Heart left ventricle (tissue), 16 donors: ENCODE measurements at regions not wholly inside any gene's neighbourhood (a gene's known extent, or its start where the extent isn't known, plus 50 kb on each side); places are given as distances from the start of the nearest gene placed in this dataset.

Source experiments
- ATAC-seq, 4 donors: fragments of 200-7000 bp; cut with Tn5 transposase; one replicate each; pipeline ENCODE4 v1.9.1; 2020 to 2022; ENCODE audit warnings: moderate library complexity in 4 of 4, mild to moderate bottlenecking in 3 of 4, moderate number of reproducible peaks in 1 of 4
- DNase-seq, 5 donors: peaks; one replicate each; pipeline ENCODE4 v3.0.0-alpha.2; 2020
- H3K27ac ChIP-seq, 12 donors: fragments of 200-600 bp; sonication (generic) in 4 of 12; one replicate each; pipeline versions ENCODE4 v1.5.0 to v1.8.0; 2016 to 2022; ENCODE audit warnings: mild to moderate bottlenecking in 2 of 12
- H3K27me3 ChIP-seq, 9 donors: fragments of 200-600 bp; sonication (generic) in 2 of 9; one replicate each; pipeline versions ENCODE4 v1.5.1 to v1.8.0; 2016 to 2022; ENCODE audit warnings: mild to moderate bottlenecking in 3 of 9
- H3K36me3 ChIP-seq, 9 donors: fragments of 200-600 bp; sonication (generic) in 2 of 9; one replicate each; pipeline versions ENCODE4 v1.5.0 to v1.8.0; 2018 to 2022; ENCODE audit warnings: mild to moderate bottlenecking in 2 of 9
- H3K4me1 ChIP-seq, 12 donors: fragments of 200-600 bp; sonication (generic) in 4 of 12; one replicate each; pipeline versions ENCODE4 v1.5.0 to v1.8.0; 2016 to 2022; ENCODE audit warnings: mild to moderate bottlenecking in 3 of 12
- H3K4me3 ChIP-seq, 12 donors: fragments of 200-600 bp; sonication (generic) in 4 of 12; one replicate each; pipeline versions ENCODE4 v1.5.0 to v1.8.0; 2017 to 2022; ENCODE audit warnings: mild to moderate bottlenecking in 9 of 12, moderate library complexity in 4 of 12
- H3K9me3 ChIP-seq, 12 donors: fragments of 200-600 bp; sonication (generic) in 4 of 12; one replicate each; pipeline versions ENCODE4 v1.5.0 to v1.8.0; 2016 to 2022; ENCODE audit warnings: mild to moderate bottlenecking in 1 of 12
- CTCF ChIP-seq, 12 donors: fragments of 200-600 bp; sonication (generic) in 4 of 12; IDR thresholded peaks; one replicate each; pipeline versions ENCODE4 v1.5.0 to v1.8.0; 2018 to 2022; ENCODE audit warnings: antibody characterized with exemption in 12 of 12, mild to moderate bottlenecking in 5 of 12
- POLR2A ChIP-seq, 2 donors: fragments of 450-650 bp; IDR thresholded peaks; one replicate each; pipeline ENCODE4 v1.6.1; 2017; ENCODE audit warnings: antibody characterized with exemption in 2 of 2, mild to moderate bottlenecking in 2 of 2, moderate library complexity in 2 of 2
- WGBS, 4 donors: extraction: QIAGEN DNeasy Blood & Tissue Kit in 2 of 4; methylation state at CpG; one replicate each; pipeline versions ENCODE4 v1.1.5 to v1.1.7; 2013 to 2018; 5-methylcytosine and 5-hydroxymethylcytosine counted together
- intact Hi-C, 10 donors: fragments of 100-400 bp; cut with DNase I; formaldehyde crosslinking; loops; one replicate each; pipeline versions ENCODE4 v1.11.1 to v1.14.2; 2022
- donor health status: ischemic (EF 13 %, LVEDD 7.1; RV severe dilation, severe dysfunction).
- donor health status: healthy with polysubstance abuse.
- donor health status: DM: no; HTN: yes; CAD: no.
- donor health status: DM: no; HTN: no; CAD: no.
- donor health status: ischemic (EF 25% LVEDD 6.9; RV normal size, moderate dysfunction).
- donor health status: ischemic (EF 25% LVEDD 5.7; RV mildly dilated, moderate dysfunction).
- donor health status: healthy.
- donor health status: DM: yes; HTN: yes; CAD: no.
- donor health status: ischemic (EF 35%, LVEDD 5.7; RV mildly dilated, moderate dysfunction).
- donor health status: nonischemic (EF 11% LVEDD 7.7; RV severe dilation, severe dysfunction).
- donor health status: DM: yes; HTN: yes; CAD: no.
- donor health status: PGD.
- donor health status: ischemic (EF 29% LVEDD 5.4; RV normal size, mild dysfunction).
- donor health status: nonischemic (EF 23%, LVEDD 6.1; RV moderate dilation, normal function).

GRCh38 chr1:218829097-218829496, 344.6 kb upstream of the LYPLAL1 start:
- intact Hi-C loops: no loop called here
- ATAC-seq: no peak

GRCh38 chr1:218835609-218836008, 338.1 kb upstream of the LYPLAL1 start:
- intact Hi-C loops: no loop called here
- ATAC-seq (no peak), DNase-seq (no peak)
- Histone ChIP-seq H3K4me3 (no peak overlapping the region), H3K4me1 (no peaks in the 10 kb centered on the region), H3K36me3 (no peaks in the 10 kb centered on the region), H3K27ac (no peak overlapping the region), H3K27me3 (no peaks in the 10 kb centered on the region), H3K9me3 (no peaks in the 10 kb centered on the region)
- WGBS, 4 donors: 94 to 100% (median 95%) methylated on average over 1 of the region's 1 CpG
- TF ChIP-seq CTCF (IDR thresholded peaks at IDR 0.05) (no peak), POLR2A (IDR thresholded peaks at IDR 0.05) (no peak)

More at GRCh38 chr1:218829097-218829496, 344.6 kb upstream of the LYPLAL1 start:
- Histone ChIP-seq H3K4me3 (no peak overlapping the region), H3K27me3 (no peaks in the 10 kb centered on the region), H3K36me3 (no peaks in the 10 kb centered on the region), H3K4me1 (no peaks in the 10 kb centered on the region), H3K9me3 (no peaks in the 10 kb centered on the region), H3K27ac (no peak overlapping the region)
- WGBS, 4 donors: 67 to 81% (median 75%) methylated on average over 3 of the region's 3 CpGs
- TF ChIP-seq POLR2A (IDR thresholded peaks at IDR 0.05) (no peak), CTCF (IDR thresholded peaks at IDR 0.05) (no peak)
- no peak for DNase-seq

GRCh38 chr1:218836264-218836663, 337.4 kb upstream of the LYPLAL1 start:
- ATAC-seq (no peak), DNase-seq (no peak)
- Histone ChIP-seq H3K36me3 (no peaks in the 10 kb centered on the region), H3K4me3 (no peak overlapping the region), H3K9me3 (no peaks in the 10 kb centered on the region), H3K4me1 (no peaks in the 10 kb centered on the region), H3K27me3 (no peaks in the 10 kb centered on the region), H3K27ac (no peak overlapping the region)
- TF ChIP-seq CTCF (IDR thresholded peaks at IDR 0.05) (no peak), POLR2A (IDR thresholded peaks at IDR 0.05) (no peak)
- intact Hi-C loops: no loop called here
- 89 to 95% (median 92%) methylated on average over 3 of the region's 3 CpGs for WGBS, 4 donors

- WGBS, 4 donors: 76 to 91% (median 85%) methylated on average over 2 of the region's 2 CpGs
Observed at GRCh38 chr1:218837051-218837450, 336.6 kb upstream of the LYPLAL1 start.

GRCh38 chr1:218845589-218845988, 328.1 kb upstream of the LYPLAL1 start:
- Histone ChIP-seq H3K9me3 (no peaks in the 10 kb centered on the region), H3K27me3 (no peaks in the 10 kb centered on the region), H3K4me1 (peaks cover 0 to 7% (median 0%) of the 10 kb centered on the region in 12 donors), H3K36me3 (no peaks in the 10 kb centered on the region), H3K4me3 (no peak overlapping the region), H3K27ac (no peak overlapping the region)
- no peak for ATAC-seq
- TF ChIP-seq CTCF (IDR thresholded peaks at IDR 0.05) (no peak), POLR2A (IDR thresholded peaks at IDR 0.05) (no peak)
- DNase-seq: no peak
- intact Hi-C loops: no loop called here
- WGBS, 4 donors: 80 to 96% (median 88%) methylated on average over 1 of the region's 1 CpG

More at GRCh38 chr1:218837051-218837450, 336.6 kb upstream of the LYPLAL1 start:
- no peak for TF ChIP-seq POLR2A (IDR thresholded peaks at IDR 0.05)
- intact Hi-C loops: no loop called here
- ATAC-seq (no peak), DNase-seq (no peak)
- Histone ChIP-seq H3K9me3 (no peaks in the 10 kb centered on the region), H3K27ac (no peak overlapping the region), H3K36me3 (no peaks in the 10 kb centered on the region), H3K27me3 (no peaks in the 10 kb centered on the region), H3K4me3 (no peak overlapping the region), H3K4me1 (no peaks in the 10 kb centered on the region)
